GM12873 (cell line): ENCODE measurements at regions not wholly inside any gene's neighbourhood (a gene's known extent, or its start where the extent isn't known, plus 50 kb on each side); places are given as distances from the start of the nearest gene placed in this dataset.

ENCODE experiments used
- CTCF ChIP-seq: IDR thresholded peaks from 2 replicates; pipeline ENCODE4 v1.5.1; 2012; ENCODE audit warnings: low read depth, mild to moderate bottlenecking, moderate library complexity, low read length, control low read depth; ENCODE audit not compliant: insufficient read depth; ENCODE audit errors: missing control alignments

GRCh38 chr4:144366425-144366824 lies 225.9 kb upstream of the GYPA start:
- no peak for TF ChIP-seq CTCF

DNA sequence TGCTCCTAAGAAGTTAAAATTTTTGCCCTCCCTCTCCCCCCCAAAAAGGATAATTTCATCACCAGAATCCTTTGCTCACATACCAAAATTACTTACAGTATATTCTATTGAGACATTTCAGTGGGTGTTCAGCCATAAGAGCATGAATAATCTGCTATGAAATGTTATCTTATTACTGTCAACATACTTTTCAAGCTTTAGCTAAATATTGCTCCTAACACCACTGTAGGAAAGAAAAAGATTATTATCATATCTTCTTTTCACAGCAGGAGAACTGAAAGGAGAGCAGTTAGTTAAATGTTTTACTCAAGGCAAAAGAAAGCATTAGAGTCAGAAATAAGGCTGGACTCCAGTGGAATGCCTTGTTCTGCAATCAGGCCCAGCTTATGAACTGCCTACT lies 231.0 kb upstream of the GYPA start:
- no peak for TF ChIP-seq CTCF

DNA sequence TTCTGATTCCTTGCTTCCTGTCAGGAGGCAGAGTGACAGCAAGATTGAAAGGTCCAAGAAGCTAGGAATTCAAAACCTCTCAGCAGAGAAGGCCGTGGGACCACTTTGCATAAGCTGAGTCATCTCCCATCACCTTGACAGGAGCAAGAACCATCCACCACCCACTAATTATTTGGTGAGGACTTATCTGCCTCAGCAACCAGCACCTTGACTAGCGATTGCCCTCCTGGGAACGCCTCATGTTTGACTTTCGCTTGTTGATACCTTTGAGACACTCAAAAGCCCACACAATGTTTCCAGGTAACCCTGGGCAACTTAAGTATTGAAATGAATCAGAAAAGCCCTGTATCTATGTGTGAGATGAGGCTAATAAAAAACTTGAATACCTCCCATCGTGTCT lies 233.5 kb upstream of the GYPA start:
- no peak for TF ChIP-seq CTCF

DNA sequence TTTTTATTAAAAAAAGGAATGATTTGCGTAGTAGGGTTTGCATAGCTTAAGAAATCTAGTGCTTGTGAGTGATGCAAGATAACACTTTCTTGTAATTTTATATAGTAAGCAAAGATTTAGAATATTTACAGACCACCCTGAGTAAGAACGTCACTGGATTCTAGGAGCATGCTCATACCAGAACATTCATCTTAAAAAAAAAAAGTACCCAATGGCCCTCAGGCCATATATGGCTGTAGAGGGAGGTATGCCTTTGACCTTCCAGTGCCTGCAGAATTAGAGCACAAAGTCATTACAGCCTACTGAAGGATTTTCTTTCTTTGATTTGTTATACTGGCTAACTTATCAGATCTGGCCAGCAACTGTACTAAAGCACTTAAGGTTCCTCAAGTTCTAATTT lies 236.3 kb upstream of the GYPA start:
- TF ChIP-seq CTCF: no peak

- no peak for TF ChIP-seq CTCF
These were observed 243.9 kb upstream of the GYPA start for GRCh38 chr4:144384408-144384807.

- no peak for TF ChIP-seq CTCF
These were observed 246.0 kb upstream of the HHIP start for GRCh38 chr4:144399927-144400326.

GRCh38 chr4:144402176-144402575 lies 243.8 kb upstream of the HHIP start:
- no peak for TF ChIP-seq CTCF

DNA sequence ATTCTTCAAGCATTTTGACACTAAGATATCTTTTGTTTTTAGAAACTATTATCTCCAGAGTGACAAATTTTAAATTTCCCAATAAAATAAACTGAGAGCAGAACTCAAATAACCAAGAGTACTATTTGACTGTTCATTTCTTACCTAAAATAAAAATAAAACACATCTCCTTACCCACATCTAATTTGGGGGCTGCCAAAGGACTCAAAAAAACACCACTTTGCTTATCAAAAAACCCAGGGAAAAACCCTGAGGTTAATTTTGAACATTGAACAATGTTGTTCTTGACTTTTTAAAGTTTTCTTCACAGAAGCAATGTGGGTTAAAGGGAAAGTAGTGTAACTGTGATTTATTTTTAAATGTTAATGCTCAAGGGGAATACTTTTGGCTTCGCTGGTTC lies 243.0 kb upstream of the HHIP start:
- no peak for TF ChIP-seq CTCF
